Small intestine (tissue), 7 donors: ENCODE measurements at regions not wholly inside any gene's neighbourhood (a gene's known extent, or its start where the extent isn't known, plus 50 kb on each side); places are given as distances from the start of the nearest gene placed in this dataset.
A peak's percentile ranks its signal among the peaks of the same experiment; 100 is the strongest.

Source experiments
- DNase-seq, 2 donors: peaks; one replicate each; pipeline versions ENCODE4 v3.0.0 to v3.0.0-alpha.2; 2013
- FAIRE-seq: peaks from 2 replicates; lab custom pipeline; 2012; peaks lifted over from hg19 to GRCh38; lab: Jason Lieb, UNC
- H3K27ac ChIP-seq, 3 donors: one replicate each; pipeline ENCODE4 v1.5.1; 2013; ENCODE audit warnings: low read length in 2 of 3, mild to moderate bottlenecking in 2 of 3, control low read depth in 1 of 3, inconsistent platforms in 1 of 3, low read depth in 1 of 3, moderate library complexity in 1 of 3
- H3K27me3 ChIP-seq, 3 donors: one replicate each; pipeline ENCODE4 v1.6.1; 2013; ENCODE audit warnings: low read length in 3 of 3, inconsistent platforms in 1 of 3; ENCODE audit not compliant: control insufficient read depth in 3 of 3, insufficient read depth in 3 of 3
- H3K36me3 ChIP-seq, 3 donors: one replicate each; pipeline ENCODE4 v1.6.1; 2013; ENCODE audit warnings: low read length in 3 of 3, inconsistent platforms in 1 of 3, low read depth in 1 of 3, mild to moderate bottlenecking in 1 of 3, moderate library complexity in 1 of 3; ENCODE audit not compliant: control insufficient read depth in 3 of 3, insufficient read depth in 2 of 3
- H3K4me1 ChIP-seq, 3 donors: one replicate each; pipeline ENCODE4 v1.6.1; 2013; ENCODE audit warnings: low read length in 2 of 3, inconsistent platforms in 1 of 3, low read depth in 1 of 3, mild to moderate bottlenecking in 1 of 3, moderate library complexity in 1 of 3; ENCODE audit not compliant: control insufficient read depth in 3 of 3, insufficient read depth in 2 of 3
- H3K4me3 ChIP-seq, 3 donors: one replicate each; pipeline ENCODE4 v1.5.1; 2013; ENCODE audit warnings: low read length in 3 of 3, control low read depth in 1 of 3, inconsistent platforms in 1 of 3, low read depth in 1 of 3, mild to moderate bottlenecking in 1 of 3, moderate library complexity in 1 of 3
- H3K9me3 ChIP-seq, 2 donors: one replicate each; pipeline ENCODE4 v1.6.1; 2013; ENCODE audit warnings: low read depth in 1 of 2, low read length in 1 of 2; ENCODE audit not compliant: control insufficient read depth in 2 of 2, insufficient read depth in 1 of 2
- WGBS, 3 donors: extraction: QIAGEN DNeasy Blood & Tissue Kit; methylation state at CpG; one replicate each; pipeline ENCODE4 v1.1.7; 2013; 5-methylcytosine and 5-hydroxymethylcytosine counted together
- donor health status: healthy with polysubstance abuse.
- donor health status: control.
- donor health status: control.
- donor health status: Bipolar disorder and iron deficiency.
- donor health status: healthy.

DNA sequence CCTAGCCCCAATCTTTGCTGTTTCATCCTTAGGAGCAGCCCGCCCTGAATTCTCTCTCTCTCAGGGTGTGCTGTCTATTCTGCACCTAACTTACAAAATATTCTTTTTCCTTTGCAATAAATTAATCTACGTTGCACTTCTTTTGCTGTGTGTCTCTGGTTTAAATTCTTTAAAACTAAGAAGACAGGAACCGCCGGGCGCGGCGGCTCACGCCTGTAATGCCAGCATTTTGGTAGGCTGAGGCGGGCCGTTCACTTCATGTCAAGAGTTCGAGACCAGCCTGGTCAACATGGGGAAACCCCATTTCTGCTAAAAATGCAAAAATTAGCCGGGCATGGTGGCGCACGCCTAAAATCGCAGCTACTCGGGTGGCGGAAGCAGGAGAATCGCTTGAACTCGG is 148.5 kb upstream of the PRSS16 start:
- H3K4me1 ChIP-seq: no peaks in the 10 kb centered on the region
- no peaks in the 10 kb centered on the region for H3K36me3 ChIP-seq
- DNase-seq (no peak), FAIRE-seq (no peak)
- no peak overlapping the region for H3K4me3 ChIP-seq
- WGBS, 3 donors: 95 to 96% (median 96%) methylated on average over 19 of the region's 19 CpGs
- peaks cover 0 to 4% of the 10 kb centered on the region in 2 donors for H3K9me3 ChIP-seq
- H3K27me3 ChIP-seq: peaks cover 0 to 11% (median 11%) of the 10 kb centered on the region in 3 donors
- no peak overlapping the region for H3K27ac ChIP-seq

DNA sequence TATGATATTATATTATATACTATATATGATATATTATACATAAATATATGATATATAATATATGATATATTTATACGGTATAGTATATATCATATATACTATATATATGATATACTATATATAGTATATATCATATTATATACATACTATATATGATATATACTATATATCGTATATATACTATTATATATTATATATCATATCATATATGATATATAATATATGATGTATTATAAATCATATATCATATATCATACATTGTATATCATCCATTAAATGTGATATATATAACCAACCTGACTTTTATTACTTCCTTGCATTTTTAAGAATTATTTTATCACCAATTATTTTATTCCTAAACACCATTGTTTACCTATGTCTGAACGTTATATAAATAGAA is 146.6 kb upstream of the PRSS16 start:
- DNase-seq (no peak), FAIRE-seq (no peak)
- H3K4me1 ChIP-seq: no peaks in the 10 kb centered on the region
- no peak overlapping the region for H3K4me3 ChIP-seq
- 79 to 86% (median 81%) methylated on average over 3 of the region's 3 CpGs for WGBS, 3 donors
- H3K27ac ChIP-seq: no peak overlapping the region
- H3K36me3 ChIP-seq: no peaks in the 10 kb centered on the region
- peaks cover 0 to 4% of the 10 kb centered on the region in 2 donors for H3K9me3 ChIP-seq
- peaks cover 0 to 14% (median 9%) of the 10 kb centered on the region in 3 donors for H3K27me3 ChIP-seq

DNA sequence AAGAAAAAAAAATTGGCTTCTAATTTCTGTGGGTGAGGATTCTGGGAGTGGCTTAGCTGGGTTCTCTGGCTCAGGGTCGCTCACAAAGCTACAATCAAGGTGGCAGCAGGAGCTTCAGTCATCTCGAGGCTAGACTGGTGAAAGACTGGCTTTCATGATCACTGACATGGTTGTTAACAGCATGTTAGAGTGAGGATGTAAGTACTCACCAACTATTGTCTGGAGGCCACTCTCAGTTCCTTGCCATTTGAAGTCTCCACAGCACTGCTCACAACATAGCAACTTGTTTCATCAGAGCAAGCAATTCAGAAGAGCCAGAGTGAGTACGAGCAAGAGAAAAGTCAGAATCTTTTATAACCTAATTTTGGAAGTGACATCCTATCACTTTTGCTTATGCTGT is 145.7 kb upstream of the PRSS16 start:
- H3K27me3 ChIP-seq: peaks cover 0 to 10% (median 9%) of the 10 kb centered on the region in 3 donors
- no peak overlapping the region for H3K4me3 ChIP-seq
- H3K9me3 ChIP-seq: peaks cover 0 to 4% of the 10 kb centered on the region in 2 donors
- WGBS, 3 donors: 53 to 68% (median 55%) methylated on average over 3 of the region's 3 CpGs
- no peaks in the 10 kb centered on the region for H3K36me3 ChIP-seq
- no peak for DNase-seq
- no peak for FAIRE-seq
- no peaks in the 10 kb centered on the region for H3K4me1 ChIP-seq
- no peak overlapping the region for H3K27ac ChIP-seq

DNA sequence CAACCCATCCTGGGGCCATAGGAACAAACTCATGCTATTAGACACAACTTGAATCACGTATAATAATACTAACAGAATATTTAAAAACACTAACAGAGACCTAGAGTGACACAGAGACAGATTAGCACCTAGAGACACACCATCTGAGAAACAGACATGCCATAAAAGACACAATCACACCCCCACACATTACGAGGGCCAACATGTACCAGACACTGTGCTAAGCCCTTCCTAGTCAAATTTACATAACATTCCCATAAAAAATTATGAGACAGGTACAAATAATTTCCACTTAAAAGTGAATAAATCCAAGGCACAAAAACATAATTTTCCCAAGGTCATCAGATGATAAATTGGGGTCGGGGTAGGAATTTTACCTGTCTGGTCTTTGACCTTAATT is 141.1 kb upstream of the PRSS16 start:
- WGBS, 3 donors: 71 to 81% (median 81%) methylated on average over 3 of the region's 3 CpGs
- FAIRE-seq (no peak), DNase-seq (no peak)
- no peak overlapping the region for H3K27ac ChIP-seq
- H3K27me3 ChIP-seq: peaks cover 0 to 4% (median 0%) of the 10 kb centered on the region in 3 donors
- no peak overlapping the region for H3K4me3 ChIP-seq
- peaks cover 0 to 2% of the 10 kb centered on the region in 2 donors for H3K9me3 ChIP-seq
- no peaks in the 10 kb centered on the region for H3K36me3 ChIP-seq
- no peaks in the 10 kb centered on the region for H3K4me1 ChIP-seq

DNA sequence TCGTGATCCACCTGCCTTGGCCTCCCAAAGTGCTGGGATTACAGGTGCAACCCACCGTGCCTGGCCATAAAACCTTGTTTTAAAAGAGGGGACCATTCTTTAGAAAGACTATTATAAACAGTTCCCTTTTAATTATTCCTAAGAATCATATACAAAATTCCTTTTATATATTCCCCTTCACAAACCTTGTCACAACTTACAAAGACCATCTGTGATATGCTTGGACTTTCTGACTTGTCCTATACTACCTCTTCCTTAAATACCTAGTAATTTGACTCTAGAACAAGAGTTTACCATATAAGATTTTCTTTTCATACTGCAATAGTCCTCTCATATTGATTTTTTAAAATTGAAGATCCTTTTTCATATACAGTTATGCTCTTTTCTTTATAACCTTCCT is 135.8 kb upstream of the PRSS16 start:
- DNase-seq: no peak
- peaks cover 0 to 11% of the 10 kb centered on the region in 2 donors for H3K9me3 ChIP-seq
- H3K27me3 ChIP-seq: peaks cover 0 to 8% (median 0%) of the 10 kb centered on the region in 3 donors
- no peaks in the 10 kb centered on the region for H3K36me3 ChIP-seq
- WGBS, 3 donors: 57 to 72% (median 64%) methylated on average over 2 of the region's 2 CpGs
- no peak for FAIRE-seq
- H3K27ac ChIP-seq: no peak overlapping the region
- no peak overlapping the region for H3K4me3 ChIP-seq
- no peaks in the 10 kb centered on the region for H3K4me1 ChIP-seq

DNA sequence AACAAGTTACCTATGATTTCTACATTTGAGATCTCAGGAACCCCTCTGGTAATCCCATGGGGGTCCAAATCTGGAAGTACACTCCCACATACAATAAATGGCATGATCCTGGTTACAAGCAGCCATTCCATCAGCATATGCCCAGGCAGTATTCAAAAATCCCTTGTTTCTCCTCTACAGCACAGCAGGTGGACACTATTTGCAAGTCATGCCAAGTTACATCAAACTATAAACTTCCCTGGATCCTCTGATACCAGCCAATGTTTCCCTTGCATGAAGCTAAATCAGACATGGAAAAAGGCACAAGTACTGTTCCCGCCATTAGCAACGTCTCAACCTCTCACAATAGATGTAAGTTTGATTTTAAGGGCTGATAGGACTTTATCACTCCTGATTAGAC is 134.5 kb upstream of the PRSS16 start:
- Histone ChIP-seq H3K27me3 (peaks cover 0 to 8% (median 0%) of the 10 kb centered on the region in 3 donors), H3K36me3 (no peaks in the 10 kb centered on the region), H3K27ac (no peak overlapping the region), H3K4me3 (no peak overlapping the region), H3K4me1 (no peaks in the 10 kb centered on the region), H3K9me3 (peaks cover 0 to 11% of the 10 kb centered on the region in 2 donors)
- WGBS, 3 donors: 82 to 92% (median 84%) methylated on average over 2 of the region's 2 CpGs
- DNase-seq (no peak), FAIRE-seq (no peak)

DNA sequence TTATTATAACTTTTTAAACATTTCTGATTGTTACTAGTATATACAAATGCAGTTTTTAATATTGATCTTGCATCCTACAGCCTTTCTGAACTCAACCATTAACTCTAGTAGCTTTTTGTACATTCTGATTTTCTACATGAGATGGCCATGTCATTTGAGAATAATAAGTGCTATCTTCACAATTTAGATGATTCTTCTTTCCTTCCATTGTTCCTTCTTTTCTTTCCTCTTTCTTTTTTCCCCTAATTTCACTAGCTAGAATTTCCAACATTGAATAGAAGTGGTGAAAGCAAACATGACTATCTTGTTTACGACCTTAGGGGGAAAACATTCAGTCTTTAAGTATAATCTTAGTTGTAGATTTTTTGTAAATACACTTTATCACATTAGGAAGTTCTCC is 128.2 kb upstream of the PRSS16 start:
- peaks cover 0 to 4% (median 0%) of the 10 kb centered on the region in 3 donors for H3K27me3 ChIP-seq
- WGBS, 3 donors: 87 to 93% (median 89%) methylated on average over 1 of the region's 1 CpG
- peaks cover 0 to 3% (median 0%) of the 10 kb centered on the region in 3 donors for H3K36me3 ChIP-seq
- peak; percentile 10 for FAIRE-seq
- no peaks in the 10 kb centered on the region for H3K9me3 ChIP-seq
- H3K27ac ChIP-seq: no peak overlapping the region
- no peak overlapping the region for H3K4me3 ChIP-seq
- no peak for DNase-seq
- H3K4me1 ChIP-seq: no peaks in the 10 kb centered on the region

DNA sequence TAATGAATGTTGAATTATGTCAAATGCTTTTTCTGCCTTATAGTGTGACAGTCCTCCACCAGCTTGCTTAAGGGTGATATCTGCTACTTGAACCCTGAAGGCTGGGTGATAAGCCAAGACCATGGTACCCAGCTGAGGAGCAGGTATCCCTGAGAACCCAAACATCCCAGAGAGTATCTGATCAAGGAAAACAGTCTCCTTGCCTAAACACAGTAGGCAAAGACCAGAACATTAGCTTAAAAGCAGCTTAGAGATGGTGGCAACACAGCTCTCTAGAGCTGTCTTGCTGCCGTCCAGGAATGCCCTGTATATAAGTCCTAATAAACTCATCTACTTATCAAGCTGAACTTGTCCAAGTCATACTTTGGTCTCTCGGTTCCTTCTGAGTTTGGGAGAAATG is 127.7 kb upstream of the PRSS16 start:
- 58 to 88% (median 87%) methylated on average over 2 of the region's 2 CpGs for WGBS, 3 donors
- no peak overlapping the region for H3K27ac ChIP-seq
- DNase-seq (no peak), FAIRE-seq (no peak)
- no peaks in the 10 kb centered on the region for H3K9me3 ChIP-seq
- H3K4me1 ChIP-seq: no peaks in the 10 kb centered on the region
- H3K4me3 ChIP-seq: no peak overlapping the region
- peaks cover 0 to under 1% (median 0%) of the 10 kb centered on the region in 3 donors for H3K27me3 ChIP-seq
- H3K36me3 ChIP-seq: peaks cover 0 to 3% (median 0%) of the 10 kb centered on the region in 3 donors

DNA sequence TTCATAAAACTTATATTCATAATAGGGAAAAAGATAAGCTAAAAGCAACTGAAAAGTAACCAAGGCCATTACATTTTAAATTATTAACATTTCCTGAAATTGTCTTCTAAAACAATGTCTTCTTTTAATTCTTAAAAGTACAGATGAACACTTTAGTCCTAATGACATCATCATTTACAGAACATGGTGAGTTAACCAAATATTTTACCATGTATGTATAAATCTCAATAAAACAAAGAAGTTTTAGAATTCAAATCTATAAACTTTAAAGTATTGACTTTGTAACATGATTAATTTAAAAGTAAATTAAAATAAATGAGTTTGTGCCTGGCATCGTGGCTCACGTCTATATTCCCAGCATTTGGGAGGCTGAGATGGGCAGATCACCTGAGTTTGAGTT is 125.9 kb upstream of the PRSS16 start:
- H3K36me3 ChIP-seq: peaks cover 0 to 3% (median 0%) of the 10 kb centered on the region in 3 donors
- no peaks in the 10 kb centered on the region for H3K4me1 ChIP-seq
- WGBS, 3 donors: 95 to 97% (median 96%) methylated on average over 2 of the region's 2 CpGs
- FAIRE-seq: peak; percentile 68
- DNase-seq: no peak
- no peak overlapping the region for H3K27ac ChIP-seq
- no peaks in the 10 kb centered on the region for H3K27me3 ChIP-seq
- no peak overlapping the region for H3K4me3 ChIP-seq
- H3K9me3 ChIP-seq: no peaks in the 10 kb centered on the region
